ENCODE measurements at regions not wholly inside any gene's neighbourhood (a gene's known extent, or its start where the extent isn't known, plus 50 kb on each side); places are given as distances from the start of the nearest gene placed in this dataset.

GRCh38 chr10:91745090-91745831 lies 53.0 kb upstream of the TNKS2 start:
- Histone ChIP-seq H3T11ph (ENCODE audit: low read length) (no peak overlapping the region), H4K8ac (replicated peaks; ENCODE audit: insufficient read length, low read depth, low read length) (no peak overlapping the region), H3K23me2 (ENCODE audit: insufficient read length, low read depth, low read length, poor library complexity, severe bottlenecking) (no peaks in the 10 kb centered on the region), H3K4ac (ENCODE audit: low read depth, low read length) (no peak overlapping the region), H3K27ac (ENCODE audit: insufficient read length, low read depth, low read length) (no peak overlapping the region), H3K79me2 (ENCODE audit: insufficient read depth, low read length) (no peaks in the 10 kb centered on the region), H4K20me1 (ENCODE audit: control insufficient read depth, insufficient read depth, insufficient read length) (no peaks in the 10 kb centered on the region), H2AFZ (ENCODE audit: low read length) (no peak overlapping the region), H2BK5ac (ENCODE audit: insufficient read length, low read length) (no peak overlapping the region), H3K27me3 (ENCODE audit: insufficient read depth, low read length) (no peaks in the 10 kb centered on the region), H4K91ac (ENCODE audit: insufficient read length, low read depth, low read length) (no peak overlapping the region), H3K18ac (ENCODE audit: insufficient read length, low read depth, low read length) (no peak overlapping the region), H3K14ac (ENCODE audit: insufficient read depth, low read length) (no peak overlapping the region), H3K9ac (ENCODE audit: extremely low read depth, insufficient read length, low read length) (no peak overlapping the region), H3K4me2 (ENCODE audit: insufficient read depth, insufficient read length, low read length) (no peak overlapping the region), H2BK20ac (ENCODE audit: low read depth, low read length, poor library complexity, severe bottlenecking) (no peak overlapping the region), H2BK120ac (ENCODE audit: low read depth, low read length, poor library complexity, severe bottlenecking) (no peak overlapping the region), H3K23ac (ENCODE audit: insufficient read length, low read depth, low read length) (no peak overlapping the region), H2BK12ac (ENCODE audit: insufficient read length, low read depth, low read length) (no peak overlapping the region), H4K5ac (ENCODE audit: insufficient read length, low read depth, low read length) (no peak overlapping the region), H3K56ac (ENCODE audit: insufficient read length, low read depth, low read length) (no peak overlapping the region), H3K9me3 (ENCODE audit: control insufficient read depth, low read depth, low read length) (no peaks in the 10 kb centered on the region), H2AK5ac (ENCODE audit: insufficient read length, low read length) (no peak overlapping the region), H3K4me1 (ENCODE audit: insufficient read depth, low read length) (no peaks in the 10 kb centered on the region; the same call in 1 of the 2 replicates), H3K79me1 (ENCODE audit: insufficient read depth, low read depth, low read length, poor library complexity, severe bottlenecking) (no peaks in the 10 kb centered on the region), H2BK15ac (ENCODE audit: low read depth, low read length) (no peak overlapping the region)
- Mint-ChIP-seq H3K36me3 (ENCODE audit: insufficient read depth in 1 of 3, low read depth in 3 of 3) (peaks cover 3 to 14% (median 4%) of the 10 kb centered on the region in 3 experiments; a peak in 6 of 7 replicates), H3K4me3 (peak overlapping the region in 1 of 2 experiments; percentile 14; a peak in 2 of 5 replicates), H3K9me3 (peaks cover 7 to 12% of the 10 kb centered on the region in 2 experiments; a peak in 4 of 5 replicates), H3K4me1 (peaks cover 5% of the 10 kb centered on the region in 2 experiments; a peak in 3 of 4 replicates), H3K27ac (no peak overlapping the region), H3K27me3 (ENCODE audit: low read depth) (peaks cover 16% of the 10 kb centered on the region)
- peak; percentile 86 for DNase-seq
- no CpG with 5 or more reads among the region's 15 CpGs for WGBS (ENCODE audit: extremely low coverage, insufficient read length, low lambda C conversion rate)
- TF ChIP-seq, protein P1, sequence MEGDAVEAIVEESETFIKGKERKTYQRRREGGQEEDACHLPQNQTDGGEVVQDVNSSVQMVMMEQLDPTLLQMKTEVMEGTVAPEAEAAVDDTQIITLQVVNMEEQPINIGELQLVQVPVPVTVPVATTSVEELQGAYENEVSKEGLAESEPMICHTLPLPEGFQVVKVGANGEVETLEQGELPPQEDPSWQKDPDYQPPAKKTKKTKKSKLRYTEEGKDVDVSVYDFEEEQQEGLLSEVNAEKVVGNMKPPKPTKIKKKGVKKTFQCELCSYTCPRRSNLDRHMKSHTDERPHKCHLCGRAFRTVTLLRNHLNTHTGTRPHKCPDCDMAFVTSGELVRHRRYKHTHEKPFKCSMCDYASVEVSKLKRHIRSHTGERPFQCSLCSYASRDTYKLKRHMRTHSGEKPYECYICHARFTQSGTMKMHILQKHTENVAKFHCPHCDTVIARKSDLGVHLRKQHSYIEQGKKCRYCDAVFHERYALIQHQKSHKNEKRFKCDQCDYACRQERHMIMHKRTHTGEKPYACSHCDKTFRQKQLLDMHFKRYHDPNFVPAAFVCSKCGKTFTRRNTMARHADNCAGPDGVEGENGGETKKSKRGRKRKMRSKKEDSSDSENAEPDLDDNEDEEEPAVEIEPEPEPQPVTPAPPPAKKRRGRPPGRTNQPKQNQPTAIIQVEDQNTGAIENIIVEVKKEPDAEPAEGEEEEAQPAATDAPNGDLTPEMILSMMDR (conservative IDR thresholded peaks at IDR 0.05), result peak; percentile 77
